LNCaP clone FGC (cell line): ENCODE measurements at regions not wholly inside any gene's neighbourhood (a gene's known extent, or its start where the extent isn't known, plus 50 kb on each side); places are given as distances from the start of the nearest gene placed in this dataset.

Experiments
- DNase-seq: peaks from one replicate; pipeline ENCODE4 v3.0.0-alpha.2; 2011; ENCODE audit warnings: low read depth
- H3K4me3 ChIP-seq: 2 replicates; pipeline ENCODE4 v1.5.1; 2011; ENCODE audit warnings: mild to moderate bottlenecking, low read depth, low read length, control low read depth
- CTCF ChIP-seq: IDR thresholded peaks from 2 replicates; pipeline ENCODE4 v1.5.1; 2012; ENCODE audit warnings: mild to moderate bottlenecking; ENCODE audit not compliant: control insufficient read depth, insufficient read depth; ENCODE audit errors: extremely low read depth

- H3K4me3 ChIP-seq = no peak overlapping the region
- DNase-seq = no peak
- no peak for TF ChIP-seq CTCF
These were observed 172.4 kb downstream of the CD24 start for GRCh38 chr6:106802139-106802538.

- DNase-seq = no peak
- no peak overlapping the region for H3K4me3 ChIP-seq
- no peak for TF ChIP-seq CTCF
These were observed 171.9 kb downstream of the QRSL1 start for GRCh38 chr6:106801256-106801655.

- no peak overlapping the region for H3K4me3 ChIP-seq
- TF ChIP-seq CTCF = no peak
- no peak for DNase-seq
These were observed 171.0 kb downstream of the QRSL1 start for GRCh38 chr6:106800379-106800778.

- no peak overlapping the region for H3K4me3 ChIP-seq
- no peak for DNase-seq
These were observed 169.9 kb downstream of the QRSL1 start for GRCh38 chr6:106799031-106799894.

GRCh38 chr6:106797186-106797585, 167.8 kb downstream of the QRSL1 start:
- no peak overlapping the region for H3K4me3 ChIP-seq
- TF ChIP-seq CTCF = no peak
- DNase-seq = no peak

More at GRCh38 chr6:106799031-106799894, 169.9 kb downstream of the QRSL1 start:
- no peak for TF ChIP-seq CTCF

GRCh38 chr6:106796781-106797180, 167.4 kb downstream of the QRSL1 start:
- TF ChIP-seq CTCF = no peak
- no peak overlapping the region for H3K4me3 ChIP-seq
- no peak for DNase-seq

GRCh38 chr6:106794129-106794528, 164.8 kb downstream of the QRSL1 start:
- TF ChIP-seq CTCF = no peak
- H3K4me3 ChIP-seq = no peak overlapping the region
- DNase-seq = no peak
